GM21619 (cell line): ENCODE measurements at regions not wholly inside any gene's neighbourhood (a gene's known extent, or its start where the extent isn't known, plus 50 kb on each side); places are given as distances from the start of the nearest gene placed in this dataset.

Experiments
- ATAC-seq: cut with Tn5 transposase; IDR thresholded peaks from one replicate; pipeline ENCODE4 v1.9.1; 2021; ENCODE audit not compliant: unreplicated experiment

GRCh38 chr2:104664672-104665071 lies 189.2 kb upstream of the POU3F3 start:
- ATAC-seq: no peak

- no peak for ATAC-seq
Measured at GRCh38 chr2:104668631-104669030, 185.3 kb upstream of the POU3F3 start.

DNA sequence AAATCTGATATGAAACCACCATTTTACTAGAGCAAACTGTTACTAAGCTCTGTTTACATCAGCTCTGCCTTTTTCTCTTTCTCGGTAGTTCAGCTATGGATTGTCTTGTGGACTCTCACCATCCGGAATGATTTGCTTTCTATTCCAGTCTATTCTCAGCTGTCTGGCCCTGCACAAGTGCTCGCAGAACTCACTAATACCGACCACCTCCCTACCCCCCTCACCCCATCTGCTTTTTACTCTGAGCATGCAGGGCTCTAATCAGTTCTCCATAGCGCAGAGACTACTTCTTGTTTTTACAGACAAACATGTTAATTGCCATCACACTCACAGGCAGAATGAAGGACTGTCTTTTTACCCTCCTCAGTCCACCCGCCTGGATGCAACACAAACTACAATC lies 180.7 kb upstream of the POU3F3 start:
- ATAC-seq: no peak

GRCh38 chr2:104678181-104678580 lies 175.7 kb upstream of the POU3F3 start:
- ATAC-seq: no peak

- no peak for ATAC-seq
Measured at GRCh38 chr2:104685591-104685990, 168.3 kb upstream of the POU3F3 start.

DNA sequence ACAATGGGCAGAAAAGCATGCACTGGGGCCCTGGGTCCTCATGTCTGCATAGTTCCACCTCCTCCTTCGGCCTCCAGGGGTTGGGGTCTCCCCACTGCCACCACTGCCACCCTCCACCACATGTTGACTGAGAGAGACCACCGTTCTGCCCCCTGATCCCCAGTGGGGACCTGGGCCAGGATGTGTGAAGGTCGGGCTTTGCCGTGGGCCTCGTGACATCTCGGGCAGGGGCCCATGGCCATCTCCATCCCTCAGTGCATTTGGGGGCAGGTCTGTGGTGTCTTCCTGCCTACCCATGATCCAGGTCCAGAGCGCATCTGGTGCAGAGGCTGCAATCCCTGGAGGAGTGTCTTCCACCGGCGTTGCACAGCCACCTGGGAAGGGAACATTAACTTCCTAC lies 166.8 kb upstream of the POU3F3 start:
- ATAC-seq: no peak

- no peak for ATAC-seq
Measured at GRCh38 chr2:104690255-104690984, 163.5 kb upstream of the POU3F3 start.

DNA sequence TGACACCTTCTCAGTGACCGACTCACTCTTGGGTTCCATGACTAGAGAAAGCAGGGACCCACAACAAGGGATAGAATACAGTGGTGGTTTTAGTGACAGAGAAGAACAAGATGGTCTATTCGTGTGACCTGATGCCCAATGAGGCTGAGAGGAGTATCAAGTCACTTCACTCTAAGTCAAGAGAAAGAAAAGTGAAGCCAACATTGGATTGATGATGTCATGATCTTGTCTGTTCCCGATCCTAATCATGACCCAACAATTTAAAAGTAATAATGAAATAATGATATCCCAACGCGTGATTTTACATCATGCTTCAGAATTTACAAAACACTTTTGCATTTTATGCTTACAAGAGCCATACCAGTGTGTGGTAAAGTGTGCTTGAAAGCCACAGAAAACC lies 155.6 kb upstream of the POU3F3 start:
- ATAC-seq: no peak

GRCh38 chr2:104701411-104701911 lies 152.5 kb upstream of the POU3F3 start:
- no peak for ATAC-seq

DNA sequence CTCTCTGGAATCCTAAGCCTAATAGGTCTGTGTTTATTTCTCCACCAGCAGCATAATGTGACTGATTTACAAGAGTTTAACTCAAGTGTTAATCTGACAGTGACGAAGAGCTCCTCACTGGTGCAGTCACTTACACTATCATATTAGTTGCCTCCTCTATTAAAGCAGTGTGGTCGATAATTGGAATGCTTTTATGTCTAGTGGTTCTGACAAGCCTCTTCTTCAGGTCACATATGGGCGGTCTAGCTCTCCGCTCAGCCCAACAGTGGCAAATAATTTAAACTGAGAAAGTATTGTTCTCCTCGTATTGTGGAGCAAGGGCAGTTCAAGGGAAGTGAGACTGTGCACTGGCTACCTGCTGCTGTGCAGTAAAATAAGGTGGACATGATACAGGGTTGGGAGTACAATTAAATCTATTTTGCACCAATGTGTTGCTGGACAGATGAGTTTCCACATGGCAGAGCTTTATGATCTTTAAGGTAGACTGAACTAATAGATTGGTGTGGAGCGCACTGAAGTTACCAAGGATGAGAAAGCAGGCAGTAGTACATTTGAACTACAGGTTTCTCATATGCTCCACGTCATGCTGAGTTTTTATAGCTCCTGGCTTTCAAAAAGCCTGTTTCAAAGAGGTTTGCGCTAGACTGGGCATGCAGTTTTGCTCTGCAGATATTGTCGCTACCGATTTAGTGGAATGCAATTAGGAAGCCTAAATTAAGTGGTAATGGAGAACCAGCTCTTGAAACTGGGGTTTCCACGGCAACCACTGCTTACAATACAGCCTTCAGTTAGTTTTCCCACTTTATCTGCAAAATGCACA lies 151.7 kb upstream of the POU3F3 start:
- no peak for ATAC-seq

- ATAC-seq: no peak
Measured at GRCh38 chr2:104703669-104704068, 150.2 kb upstream of the POU3F3 start.

- no peak for ATAC-seq
Measured at GRCh38 chr2:104704496-104705245, 149.2 kb upstream of the POU3F3 start.

DNA sequence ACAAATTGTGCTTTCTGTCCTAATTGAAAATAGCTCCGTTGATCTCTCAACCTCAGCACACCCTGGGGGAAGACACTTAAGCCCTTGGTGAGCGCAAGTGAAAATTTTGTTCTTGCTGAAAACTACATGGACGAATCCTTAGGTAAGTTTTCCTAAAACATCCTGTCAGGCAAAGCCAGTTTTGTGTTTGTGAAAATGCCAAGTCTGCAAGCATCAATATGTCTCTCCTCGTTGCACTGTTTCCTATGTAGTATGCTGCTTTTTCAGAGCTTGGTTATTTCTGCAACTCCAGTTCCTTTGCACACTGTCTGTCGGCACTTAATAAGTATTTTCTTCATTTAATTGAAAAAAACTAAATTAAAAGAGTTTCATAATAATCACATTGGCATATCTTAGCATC lies 146.9 kb upstream of the POU3F3 start:
- ATAC-seq: no peak

GRCh38 chr2:104708967-104709366 lies 144.9 kb upstream of the POU3F3 start:
- ATAC-seq: no peak

DNA sequence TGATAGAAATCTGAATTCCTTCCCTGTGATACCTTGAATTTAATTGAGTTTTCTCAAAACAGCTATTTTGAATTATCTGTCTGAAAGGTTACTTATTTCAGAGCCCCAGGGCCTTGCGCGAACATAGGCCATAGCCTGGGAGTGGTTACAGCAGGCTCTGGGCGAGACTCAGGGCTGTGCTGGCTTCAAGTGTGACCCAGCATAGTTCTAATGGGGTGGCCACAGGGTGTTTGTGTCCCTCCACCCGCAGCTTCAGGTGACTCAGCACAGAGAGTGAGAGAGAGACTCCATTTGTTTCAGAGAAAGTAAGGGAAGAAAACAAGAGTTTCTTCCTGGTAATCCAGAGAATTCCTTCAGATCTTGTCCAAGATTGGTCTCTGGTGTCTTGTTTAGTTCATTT lies 137.9 kb upstream of the POU3F3 start:
- no peak for ATAC-seq

DNA sequence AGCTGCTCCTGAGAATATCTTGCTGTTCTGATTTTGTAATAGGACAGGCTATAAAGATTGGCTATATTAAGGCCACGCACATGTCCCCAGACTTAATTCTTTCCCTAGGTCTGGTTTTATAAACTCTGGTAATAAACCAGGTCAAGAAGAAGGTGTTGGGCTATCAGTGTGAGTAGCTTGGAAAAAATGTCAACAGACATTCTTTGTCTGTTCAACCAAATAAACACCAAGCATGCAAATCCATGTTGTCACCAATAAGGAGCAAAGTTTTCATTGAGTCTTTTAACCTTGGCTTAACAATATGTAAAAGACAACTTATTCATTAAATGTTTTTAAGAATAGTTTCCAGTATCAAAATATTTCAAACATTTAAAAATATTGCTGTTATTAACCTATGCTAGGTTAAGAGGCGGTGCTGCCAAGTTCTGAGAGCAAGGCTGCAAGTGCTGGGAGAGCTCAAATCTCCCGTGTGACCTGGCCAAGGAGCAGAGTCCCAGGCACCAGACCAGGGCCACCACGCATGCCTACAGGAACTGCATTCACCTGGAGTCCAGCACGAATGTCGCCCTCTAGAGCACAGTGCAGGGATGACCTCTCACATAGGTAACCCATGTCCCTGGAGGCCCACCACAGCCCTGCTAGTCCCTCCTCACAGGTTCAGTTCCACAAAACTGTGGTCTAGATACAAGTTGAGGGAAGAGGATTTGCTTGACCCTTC lies 120.5 kb upstream of the POU3F3 start:
- ATAC-seq: peak; percentile 85

- ATAC-seq: no peak
Measured at GRCh38 chr2:104734937-104735586, 118.9 kb upstream of the POU3F3 start.

GRCh38 chr2:104736026-104736425 lies 117.9 kb upstream of the POU3F3 start:
- ATAC-seq: no peak

- ATAC-seq: no peak
Measured at GRCh38 chr2:104741860-104742259, 112.1 kb upstream of the POU3F3 start.

DNA sequence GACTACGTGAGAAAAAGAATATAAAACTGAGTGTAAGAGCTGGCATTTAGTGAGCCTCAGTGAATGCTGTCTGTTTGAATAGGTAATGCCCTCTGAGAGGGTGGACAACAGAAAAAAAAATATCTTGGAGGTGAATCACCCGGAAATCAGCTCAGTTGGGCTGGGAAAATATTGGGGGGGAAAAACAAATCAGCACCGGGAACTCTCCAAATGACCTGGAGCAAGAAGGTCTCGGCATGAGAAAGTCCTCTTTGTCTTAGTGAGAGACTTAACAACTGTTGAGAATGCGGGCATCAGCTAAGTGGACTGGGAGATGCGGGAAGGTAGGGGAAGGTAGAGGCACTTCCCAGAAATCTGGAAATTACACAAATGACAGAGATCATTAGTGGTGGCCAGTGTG lies 109.4 kb upstream of the POU3F3 start:
- ATAC-seq: no peak
